ENCODE measurements at regions not wholly inside any gene's neighbourhood (a gene's known extent, or its start where the extent isn't known, plus 50 kb on each side); places are given as distances from the start of the nearest gene placed in this dataset.

DNA sequence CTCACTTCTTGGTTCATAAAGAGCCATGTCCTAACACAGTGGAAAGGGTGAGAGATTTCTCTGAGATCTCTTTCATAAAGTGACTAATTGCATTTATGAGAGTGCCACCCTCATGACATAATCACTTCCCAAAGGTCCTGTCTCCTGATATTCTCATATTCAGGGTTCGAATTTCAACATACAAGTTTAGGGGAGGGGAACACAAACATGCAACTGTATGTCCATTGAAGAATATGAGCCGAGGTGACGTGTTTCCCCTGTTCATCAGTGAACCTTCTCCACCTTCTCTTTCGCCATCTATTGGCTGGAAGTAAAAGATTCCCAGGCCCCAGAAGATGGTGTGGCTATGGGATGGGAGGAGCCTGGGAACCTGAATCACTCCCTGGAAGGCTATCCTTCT, 354.2 kb upstream of the ATP2B1 start:
- Histone ChIP-seq H3K79me2 (replicated peaks; ENCODE audit: insufficient read depth, low read length) (no peaks in the 10 kb centered on the region), H3K9ac (ENCODE audit: low read length) (no peak overlapping the region), H4K20me1 (ENCODE audit: insufficient read depth) (no peaks in the 10 kb centered on the region), H3K9me3 (ENCODE audit: low read length) (no peaks in the 10 kb centered on the region), H3K27me3 (ENCODE audit: insufficient read depth, low read depth, low read length) (no peaks in the 10 kb centered on the region), H3F3A (ENCODE audit: insufficient read depth, low read length, poor library complexity, severe bottlenecking) (no peaks in the 10 kb centered on the region), H2AFZ (ENCODE audit: low read depth, low read length) (no peak overlapping the region), H3K36me3 (ENCODE audit: insufficient read depth, low read length) (no peaks in the 10 kb centered on the region), H3K4me2 (ENCODE audit: low read length) (no peak overlapping the region), H3K9me2 (ENCODE audit: insufficient read depth, low read length) (no peaks in the 10 kb centered on the region), H3K4me3 (ENCODE audit: low read length) (no peak overlapping the region), H3K27ac (ENCODE audit: low read length) (no peak overlapping the region)
- TF ChIP-seq MXI1 (conservative IDR thresholded peaks at IDR 0.05; ENCODE audit: poor library complexity, severe bottlenecking) (no peak), POLR2AphosphoS5 (IDR thresholded peaks at IDR 0.05) (no peak), RAD21 (conservative IDR thresholded peaks at IDR 0.05) (no peak), SMC3 (conservative IDR thresholded peaks at IDR 0.05; ENCODE audit: poor library complexity) (no peak), EZH2 (IDR thresholded peaks at IDR 0.05; ENCODE audit: borderline replicate concordance, insufficient read depth, low read length, poor library complexity, severe bottlenecking) (no peak), EP300 (conservative IDR thresholded peaks at IDR 0.05; ENCODE audit: poor library complexity, severe bottlenecking) (no peak), TAF1 (IDR thresholded peaks at IDR 0.05; ENCODE audit: low read depth) (no peak)
- TF ChIP-seq, protein P1, sequence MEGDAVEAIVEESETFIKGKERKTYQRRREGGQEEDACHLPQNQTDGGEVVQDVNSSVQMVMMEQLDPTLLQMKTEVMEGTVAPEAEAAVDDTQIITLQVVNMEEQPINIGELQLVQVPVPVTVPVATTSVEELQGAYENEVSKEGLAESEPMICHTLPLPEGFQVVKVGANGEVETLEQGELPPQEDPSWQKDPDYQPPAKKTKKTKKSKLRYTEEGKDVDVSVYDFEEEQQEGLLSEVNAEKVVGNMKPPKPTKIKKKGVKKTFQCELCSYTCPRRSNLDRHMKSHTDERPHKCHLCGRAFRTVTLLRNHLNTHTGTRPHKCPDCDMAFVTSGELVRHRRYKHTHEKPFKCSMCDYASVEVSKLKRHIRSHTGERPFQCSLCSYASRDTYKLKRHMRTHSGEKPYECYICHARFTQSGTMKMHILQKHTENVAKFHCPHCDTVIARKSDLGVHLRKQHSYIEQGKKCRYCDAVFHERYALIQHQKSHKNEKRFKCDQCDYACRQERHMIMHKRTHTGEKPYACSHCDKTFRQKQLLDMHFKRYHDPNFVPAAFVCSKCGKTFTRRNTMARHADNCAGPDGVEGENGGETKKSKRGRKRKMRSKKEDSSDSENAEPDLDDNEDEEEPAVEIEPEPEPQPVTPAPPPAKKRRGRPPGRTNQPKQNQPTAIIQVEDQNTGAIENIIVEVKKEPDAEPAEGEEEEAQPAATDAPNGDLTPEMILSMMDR (IDR thresholded peaks at IDR 0.05; ENCODE audit: poor library complexity, severe bottlenecking): no peak
- TF ChIP-seq, protein P2, sequence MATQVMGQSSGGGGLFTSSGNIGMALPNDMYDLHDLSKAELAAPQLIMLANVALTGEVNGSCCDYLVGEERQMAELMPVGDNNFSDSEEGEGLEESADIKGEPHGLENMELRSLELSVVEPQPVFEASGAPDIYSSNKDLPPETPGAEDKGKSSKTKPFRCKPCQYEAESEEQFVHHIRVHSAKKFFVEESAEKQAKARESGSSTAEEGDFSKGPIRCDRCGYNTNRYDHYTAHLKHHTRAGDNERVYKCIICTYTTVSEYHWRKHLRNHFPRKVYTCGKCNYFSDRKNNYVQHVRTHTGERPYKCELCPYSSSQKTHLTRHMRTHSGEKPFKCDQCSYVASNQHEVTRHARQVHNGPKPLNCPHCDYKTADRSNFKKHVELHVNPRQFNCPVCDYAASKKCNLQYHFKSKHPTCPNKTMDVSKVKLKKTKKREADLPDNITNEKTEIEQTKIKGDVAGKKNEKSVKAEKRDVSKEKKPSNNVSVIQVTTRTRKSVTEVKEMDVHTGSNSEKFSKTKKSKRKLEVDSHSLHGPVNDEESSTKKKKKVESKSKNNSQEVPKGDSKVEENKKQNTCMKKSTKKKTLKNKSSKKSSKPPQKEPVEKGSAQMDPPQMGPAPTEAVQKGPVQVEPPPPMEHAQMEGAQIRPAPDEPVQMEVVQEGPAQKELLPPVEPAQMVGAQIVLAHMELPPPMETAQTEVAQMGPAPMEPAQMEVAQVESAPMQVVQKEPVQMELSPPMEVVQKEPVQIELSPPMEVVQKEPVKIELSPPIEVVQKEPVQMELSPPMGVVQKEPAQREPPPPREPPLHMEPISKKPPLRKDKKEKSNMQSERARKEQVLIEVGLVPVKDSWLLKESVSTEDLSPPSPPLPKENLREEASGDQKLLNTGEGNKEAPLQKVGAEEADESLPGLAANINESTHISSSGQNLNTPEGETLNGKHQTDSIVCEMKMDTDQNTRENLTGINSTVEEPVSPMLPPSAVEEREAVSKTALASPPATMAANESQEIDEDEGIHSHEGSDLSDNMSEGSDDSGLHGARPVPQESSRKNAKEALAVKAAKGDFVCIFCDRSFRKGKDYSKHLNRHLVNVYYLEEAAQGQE (IDR thresholded peaks at IDR 0.05; ENCODE audit: borderline replicate concordance): no peak

DNA sequence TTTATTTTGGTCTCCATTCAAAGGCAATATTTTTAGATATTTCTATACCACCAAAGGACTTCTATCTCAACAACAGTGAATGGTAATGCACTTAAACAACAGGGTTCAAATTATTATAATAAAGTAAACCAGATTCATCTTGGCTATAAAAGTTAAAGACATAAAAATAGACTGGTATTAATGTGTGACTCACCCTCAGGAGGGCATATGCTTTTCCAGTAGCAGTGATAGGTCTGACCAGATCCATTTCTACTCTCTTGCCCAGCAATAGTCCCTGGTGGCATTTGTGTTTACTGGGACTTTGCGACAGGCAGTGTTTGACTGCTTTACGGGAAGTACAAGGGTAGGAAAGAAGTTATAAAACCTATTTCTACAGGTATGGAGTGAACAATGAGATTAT, 353.2 kb upstream of the ATP2B1 start:
- Histone ChIP-seq H3F3A (ENCODE audit: insufficient read depth, low read length, poor library complexity, severe bottlenecking) (no peaks in the 10 kb centered on the region), H3K4me3 (ENCODE audit: low read length) (no peak overlapping the region), H3K9ac (ENCODE audit: low read length) (no peak overlapping the region), H3K9me2 (ENCODE audit: insufficient read depth, low read length) (no peaks in the 10 kb centered on the region), H3K79me2 (replicated peaks; ENCODE audit: insufficient read depth, low read length) (no peaks in the 10 kb centered on the region), H3K27ac (ENCODE audit: low read length) (no peak overlapping the region), H3K9me3 (ENCODE audit: low read length) (no peaks in the 10 kb centered on the region), H3K4me2 (ENCODE audit: low read length) (no peak overlapping the region), H3K36me3 (ENCODE audit: insufficient read depth, low read length) (no peaks in the 10 kb centered on the region), H3K27me3 (ENCODE audit: insufficient read depth, low read depth, low read length) (no peaks in the 10 kb centered on the region), H4K20me1 (ENCODE audit: insufficient read depth) (no peaks in the 10 kb centered on the region), H2AFZ (ENCODE audit: low read depth, low read length) (no peak overlapping the region)
- TF ChIP-seq EP300 (conservative IDR thresholded peaks at IDR 0.05; ENCODE audit: poor library complexity, severe bottlenecking): no peak
- no peak for TF ChIP-seq TAF1 (IDR thresholded peaks at IDR 0.05; ENCODE audit: low read depth)
- no peak for TF ChIP-seq SMC3 (conservative IDR thresholded peaks at IDR 0.05; ENCODE audit: poor library complexity)
- no peak for TF ChIP-seq MXI1 (conservative IDR thresholded peaks at IDR 0.05; ENCODE audit: poor library complexity, severe bottlenecking)
- TF ChIP-seq, protein P1 (IDR thresholded peaks at IDR 0.05; ENCODE audit: poor library complexity, severe bottlenecking): no peak

Measured in neural cell (in vitro differentiated cells).